GM19238 (cell line): ENCODE measurements at regions not wholly inside any gene's neighbourhood (a gene's known extent, or its start where the extent isn't known, plus 50 kb on each side); places are given as distances from the start of the nearest gene placed in this dataset.
"Not testable (repeated sequence)": the region's sequence is repeated elsewhere in the genome, so short reads cannot be mapped to it uniquely, and the experiment has no call there.

ENCODE experiments used
- DNase-seq: peaks from one replicate; pipeline ENCODE4 v3.0.0; 2011; ENCODE audit warnings: low spot score; ENCODE audit not compliant: insufficient read length

DNA sequence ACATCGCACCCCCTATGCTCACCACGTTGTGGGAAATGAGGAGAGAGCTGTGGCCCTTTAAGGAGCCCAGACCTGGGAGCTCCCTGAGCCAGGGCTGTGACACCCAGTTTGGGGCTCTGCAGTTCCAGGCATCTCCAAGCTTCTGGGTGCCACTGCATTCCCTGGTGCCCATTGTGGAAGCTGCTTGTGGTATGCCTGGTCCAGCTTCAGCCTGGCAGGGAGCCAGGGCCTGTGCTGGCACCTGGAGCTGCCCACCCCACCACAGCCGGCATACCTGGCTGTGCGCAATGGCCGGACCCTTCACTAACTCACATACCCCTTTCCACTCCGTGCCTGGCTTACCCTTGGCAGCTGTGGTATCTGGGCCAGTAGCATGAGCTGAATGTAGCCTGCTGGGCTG, 107.9 kb upstream of the OR4E1 start:
- DNase-seq, result no peak

DNA sequence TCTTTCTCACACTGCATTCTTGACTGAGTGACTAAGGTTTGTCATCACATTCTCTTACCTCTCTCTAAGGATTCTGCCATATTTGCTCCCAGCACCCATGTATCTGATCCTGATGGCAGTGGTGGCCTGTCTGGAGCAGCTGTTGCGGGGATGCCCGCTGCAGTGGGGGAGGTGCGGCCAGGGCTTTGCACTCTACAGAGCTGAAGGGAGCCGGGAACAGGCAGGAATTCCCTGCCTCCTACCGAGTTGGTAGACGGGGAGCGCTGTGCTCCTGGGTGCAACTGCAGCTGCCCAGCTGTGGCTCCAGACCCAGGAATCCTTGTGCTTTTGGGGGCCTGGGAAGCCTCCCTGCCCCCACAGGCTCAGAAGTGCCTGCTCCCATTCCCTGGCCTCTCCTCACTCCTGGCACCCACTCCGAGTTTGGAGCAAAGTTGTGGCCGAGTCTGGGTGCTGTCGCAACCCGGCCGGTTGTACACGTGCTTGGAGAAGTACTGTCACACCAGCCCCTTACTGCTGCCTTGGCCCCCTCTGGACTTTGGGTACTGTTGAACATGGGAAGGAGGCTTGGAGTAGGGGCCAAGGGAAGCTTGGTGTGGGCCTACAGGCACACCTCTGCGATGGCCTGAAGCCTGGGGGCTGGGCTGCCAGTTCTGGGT, 106.9 kb upstream of the OR4E1 start:
- DNase-seq, result no peak

DNA sequence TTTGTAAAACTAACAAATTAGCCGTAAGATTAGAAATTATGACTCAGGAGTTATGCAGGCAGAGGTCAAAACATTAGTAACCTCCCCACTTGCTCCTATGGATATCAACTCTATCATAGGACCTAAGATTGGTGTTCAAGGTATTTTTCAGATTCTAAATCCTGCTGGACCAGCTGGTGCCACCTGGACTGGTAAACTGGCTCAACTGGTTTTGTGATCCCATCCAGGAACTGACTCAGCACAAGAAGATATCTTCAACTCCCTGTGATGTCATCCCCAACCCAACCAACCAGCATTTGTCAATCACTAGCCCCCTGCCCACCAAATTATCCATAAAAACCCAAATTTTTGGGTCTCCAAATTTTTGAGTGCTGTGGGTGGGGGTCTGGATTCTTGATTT, 98.1 kb upstream of the OR4E1 start:
- DNase-seq, result no peak

DNA sequence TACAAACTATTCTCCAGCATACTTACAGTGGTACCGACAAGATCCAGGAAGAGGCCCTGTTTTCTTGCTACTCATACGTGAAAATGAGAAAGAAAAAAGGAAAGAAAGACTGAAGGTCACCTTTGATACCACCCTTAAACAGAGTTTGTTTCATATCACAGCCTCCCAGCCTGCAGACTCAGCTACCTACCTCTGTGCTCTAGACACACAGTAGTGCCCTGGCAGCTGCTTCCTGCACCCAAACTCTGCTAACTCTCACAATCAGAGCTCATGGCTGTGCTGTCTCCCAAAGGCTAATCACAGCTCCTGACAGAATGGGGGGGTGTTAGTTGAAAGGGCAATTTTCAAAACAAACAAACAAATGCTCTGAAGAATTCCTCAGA, 95.2 kb upstream of the OR4E1 start:
- DNase-seq, result no peak

DNA sequence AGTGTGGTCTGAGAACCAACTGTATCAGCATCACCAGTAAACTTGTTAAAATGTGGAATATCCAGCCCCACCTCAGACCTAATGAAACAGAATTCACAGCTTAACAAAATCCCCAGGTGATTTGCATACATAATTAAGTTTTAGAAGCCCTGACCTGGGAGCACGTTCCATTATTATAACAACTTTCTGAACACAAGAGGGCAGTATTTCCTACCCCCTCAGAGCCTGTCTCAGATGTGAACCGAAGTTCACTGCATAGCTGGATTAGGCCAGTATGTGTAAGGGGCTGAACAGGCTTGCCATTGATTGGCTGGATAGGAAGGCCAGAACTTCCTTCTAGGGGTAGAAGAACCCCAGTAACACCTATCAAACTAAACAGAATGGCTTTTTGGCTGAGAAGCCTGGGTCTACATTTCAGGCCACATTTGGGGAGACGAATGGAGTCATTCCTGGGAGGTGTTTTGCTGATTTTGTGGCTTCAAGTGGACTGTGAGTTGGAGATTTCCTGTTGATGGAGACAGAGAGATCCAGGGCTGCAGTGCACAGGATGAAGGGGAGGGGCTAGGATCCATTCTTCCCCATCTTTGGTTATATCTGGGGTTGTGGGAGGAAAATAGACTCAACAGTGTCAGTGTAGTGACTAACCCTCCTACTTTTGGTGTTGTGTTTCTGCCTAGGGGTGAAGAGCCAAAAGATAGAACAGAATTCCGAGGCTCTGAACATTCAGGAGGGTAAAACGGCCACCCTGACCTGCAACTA, 94.7 kb upstream of the OR4E1 start:
- DNase-seq, result no peak

DNA sequence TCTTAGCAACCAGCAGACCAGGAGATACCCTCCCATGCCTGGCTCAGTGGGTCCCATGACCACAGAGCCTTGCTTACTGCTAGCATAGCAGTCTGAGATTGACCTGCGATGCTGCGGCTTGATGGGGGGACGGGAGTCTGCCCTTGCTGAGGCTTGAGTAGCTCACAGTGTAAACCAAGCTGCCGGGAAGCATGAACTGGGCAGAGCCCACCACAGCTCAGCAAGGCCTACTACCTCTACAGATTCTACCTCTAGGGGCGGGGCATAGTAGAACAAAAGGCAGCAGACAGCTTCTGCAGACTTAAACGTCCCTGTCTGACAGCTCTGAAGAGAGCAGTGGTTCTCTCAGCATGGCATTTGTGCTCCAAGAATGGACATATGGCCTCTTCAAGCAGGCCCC, 86.7 kb upstream of the OR4E1 start:
- not testable (repeated sequence) for DNase-seq

DNA sequence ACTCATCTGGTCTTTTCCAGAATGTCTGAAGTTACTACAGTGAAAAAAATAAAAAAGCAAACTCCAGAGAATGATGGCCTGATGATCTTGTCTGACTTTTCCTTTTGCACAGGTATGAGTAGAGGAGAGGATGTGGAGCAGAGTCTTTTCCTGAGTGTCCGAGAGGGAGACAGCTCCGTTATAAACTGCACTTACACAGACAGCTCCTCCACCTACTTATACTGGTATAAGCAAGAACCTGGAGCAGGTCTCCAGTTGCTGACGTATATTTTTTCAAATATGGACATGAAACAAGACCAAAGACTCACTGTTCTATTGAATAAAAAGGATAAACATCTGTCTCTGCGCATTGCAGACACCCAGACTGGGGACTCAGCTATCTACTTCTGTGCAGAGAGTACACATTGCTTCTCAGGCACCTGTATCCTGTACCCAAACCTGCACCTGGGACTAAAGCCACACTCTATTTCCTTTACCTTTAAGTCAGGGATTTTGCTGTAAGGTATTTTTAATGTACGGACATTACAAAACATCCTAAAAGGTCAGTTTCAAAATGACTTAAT, 75.8 kb upstream of the OR4E1 start:
- DNase-seq, result no peak

DNA sequence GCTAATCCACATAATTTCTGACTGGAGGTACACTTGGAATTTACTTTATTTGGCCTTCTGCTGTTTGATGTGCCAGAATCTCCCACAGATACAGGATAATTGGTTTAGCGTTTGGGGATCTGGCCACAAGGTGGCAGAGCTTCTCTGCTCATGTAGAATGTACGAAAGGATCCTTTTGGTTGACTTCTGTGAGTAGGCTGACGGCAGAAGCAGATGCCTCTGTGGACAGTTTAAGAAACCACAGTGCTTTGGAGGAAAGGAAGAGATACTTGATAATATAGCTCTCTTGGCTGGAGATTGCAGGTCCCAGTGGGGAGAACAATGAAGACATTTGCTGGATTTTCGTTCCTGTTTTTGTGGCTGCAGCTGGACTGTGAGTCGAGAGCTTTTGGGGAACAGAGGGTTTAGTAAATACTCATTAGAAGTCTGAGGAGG, 75.3 kb upstream of the OR4E1 start:
- no peak for DNase-seq

DNA sequence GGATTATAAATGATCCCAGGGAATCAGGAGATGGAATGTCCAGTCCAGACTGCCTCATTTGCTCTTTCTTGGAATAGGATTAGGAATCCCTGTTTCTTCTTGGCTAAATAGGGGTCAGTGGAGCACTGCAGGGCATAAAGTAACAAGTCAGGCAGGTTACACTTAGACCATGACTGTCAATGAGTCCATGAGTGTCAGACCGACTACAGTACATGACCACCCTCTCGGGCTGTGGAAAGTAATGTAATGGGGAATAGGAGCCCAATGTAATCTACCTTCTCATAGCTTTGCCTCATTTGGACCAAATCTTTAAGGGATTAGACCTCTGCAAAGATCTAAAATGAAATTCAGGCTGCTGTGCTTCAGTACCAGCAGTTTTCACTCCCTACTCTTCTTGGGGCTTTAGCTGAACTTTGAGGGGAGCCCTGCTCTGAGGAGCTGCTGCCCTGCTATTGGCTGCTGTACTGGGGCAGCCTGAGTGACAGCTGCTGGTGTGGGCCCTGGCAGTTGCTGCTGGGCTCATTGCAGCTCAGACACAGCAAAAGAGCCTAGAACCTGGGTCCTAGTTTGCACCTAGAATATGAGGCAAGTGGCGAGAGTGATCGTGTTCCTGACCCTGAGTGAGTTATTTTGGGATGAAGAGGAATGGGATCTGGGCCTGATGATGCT, 62.2 kb upstream of the OR4E1 start:
- no peak for DNase-seq

DNA sequence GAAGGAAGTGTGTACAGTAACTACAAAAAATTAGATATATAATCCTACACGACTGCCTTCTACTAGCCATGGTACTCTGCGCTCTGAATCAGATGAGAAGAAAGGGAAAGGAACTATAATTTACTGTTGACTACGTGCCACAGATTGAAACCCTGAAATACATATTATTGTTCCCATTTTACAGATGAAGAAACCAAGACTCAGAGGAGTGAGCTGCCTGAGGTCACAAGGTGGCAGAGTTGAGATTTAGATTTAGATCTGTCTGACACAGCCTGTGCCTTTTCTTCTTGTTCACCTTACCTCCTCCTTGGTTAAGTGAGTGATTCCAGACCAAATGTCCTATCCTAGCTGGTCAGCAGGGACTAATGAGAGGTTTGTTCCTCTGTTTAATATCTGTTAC, 61.6 kb upstream of the OR4E1 start:
- DNase-seq, result no peak

DNA sequence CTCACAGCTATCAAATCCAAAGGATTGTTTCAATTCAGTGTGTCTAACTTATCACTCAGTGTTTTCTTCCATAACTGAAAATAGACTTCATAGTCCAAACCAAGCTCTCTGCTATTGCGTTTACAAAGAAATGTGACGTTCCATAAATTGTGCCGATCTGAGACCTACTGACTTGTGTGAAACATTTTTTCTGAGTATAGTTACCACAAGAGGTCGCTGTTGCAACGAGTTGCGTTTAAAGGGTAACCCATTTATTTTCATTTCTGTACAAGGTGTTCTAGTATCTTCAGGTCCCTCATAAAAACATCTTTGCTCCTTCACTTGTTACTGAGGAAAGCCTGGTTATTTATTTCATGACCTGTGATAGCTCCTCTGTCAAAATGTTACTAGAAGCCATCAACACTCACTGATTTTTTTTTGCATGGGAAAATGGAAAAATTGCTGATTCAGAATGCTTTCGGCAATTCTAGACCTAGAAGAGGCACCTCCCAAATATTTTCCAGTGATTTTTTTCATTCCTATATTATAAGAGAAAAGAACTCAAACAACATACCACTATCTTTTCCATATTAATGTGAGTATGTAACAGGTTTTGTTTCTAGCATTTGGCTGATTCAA, 60.9 kb upstream of the OR4E1 start:
- DNase-seq, result peak; percentile 1

DNA sequence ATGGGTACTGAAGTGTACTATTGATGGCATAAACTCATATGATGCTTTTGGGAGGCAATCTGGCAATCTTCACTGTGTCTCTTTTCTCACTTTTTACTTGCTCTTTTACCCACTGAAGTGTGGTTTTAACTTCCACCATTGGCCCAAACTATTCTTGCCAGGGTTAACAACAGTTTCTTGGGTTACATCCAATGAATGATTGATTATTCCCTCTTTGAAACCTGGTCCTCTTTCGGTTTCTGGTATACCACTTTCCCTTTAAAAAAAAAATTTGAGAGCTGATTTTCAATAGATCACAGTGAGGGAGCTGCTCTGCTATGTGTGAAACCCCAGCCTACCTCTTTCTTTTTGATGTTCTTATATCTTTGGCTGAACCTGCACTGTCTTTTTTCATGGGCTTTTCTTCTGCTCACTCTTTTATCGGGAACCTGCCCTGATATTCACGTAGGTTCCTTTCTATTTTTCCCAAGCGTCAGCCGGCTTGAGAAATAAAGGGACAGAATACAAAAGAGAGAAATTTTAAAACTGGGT, 56.1 kb upstream of the OR4E1 start:
- no peak for DNase-seq

DNA sequence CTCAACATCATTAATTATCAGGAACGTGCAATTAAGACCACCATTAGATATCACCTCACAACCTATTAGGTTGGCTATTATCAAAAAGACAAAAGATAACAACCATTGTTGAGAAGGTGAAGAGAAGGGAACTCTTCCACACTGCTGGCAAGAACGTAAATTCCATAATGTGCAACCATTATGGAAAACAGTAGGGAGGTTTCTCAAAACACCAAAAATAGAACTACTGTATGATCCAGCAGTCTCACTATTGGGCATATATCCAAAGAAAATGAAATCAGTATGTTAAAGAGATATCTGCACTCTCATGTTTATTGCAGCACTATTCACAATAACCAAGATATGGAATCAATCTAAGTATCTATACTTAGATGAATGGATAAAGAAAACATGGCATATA, 51.6 kb upstream of the OR4E1 start:
- no peak for DNase-seq

DNA sequence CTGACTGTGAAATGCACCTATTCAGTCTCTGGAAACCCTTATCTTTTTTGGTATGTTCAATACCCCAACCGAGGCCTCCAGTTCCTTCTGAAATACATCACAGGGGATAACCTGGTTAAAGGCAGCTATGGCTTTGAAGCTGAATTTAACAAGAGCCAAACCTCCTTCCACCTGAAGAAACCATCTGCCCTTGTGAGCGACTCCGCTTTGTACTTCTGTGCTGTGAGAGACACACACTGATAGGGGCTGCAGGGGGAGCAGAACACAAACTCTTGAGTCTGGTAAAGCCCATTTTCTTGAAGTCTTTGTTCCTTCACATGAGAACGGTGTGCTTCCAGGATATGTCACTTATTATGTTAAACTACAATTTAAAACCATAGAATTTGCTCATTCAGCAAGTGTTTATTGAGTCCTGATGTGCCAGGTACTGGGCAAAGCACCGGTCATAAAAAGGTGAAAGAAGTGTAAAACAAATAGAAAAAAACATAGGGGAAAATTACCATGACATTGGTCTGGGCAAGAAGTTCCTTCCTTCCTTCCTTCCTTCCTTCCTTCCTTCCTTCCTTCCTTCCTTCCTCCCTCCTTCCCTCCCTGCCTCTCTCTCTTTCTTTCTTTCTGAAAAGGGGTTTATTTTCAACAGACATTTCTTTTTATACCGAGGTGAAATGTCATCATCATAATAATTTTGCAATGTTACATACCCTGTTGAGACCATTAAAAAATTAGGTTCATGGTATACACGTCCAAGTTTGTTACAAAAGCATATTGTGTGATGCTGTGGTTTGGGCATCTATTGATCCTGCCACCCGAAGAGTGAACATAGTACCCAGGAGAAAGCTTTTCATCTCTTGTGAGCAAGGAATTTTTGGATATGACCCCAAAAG, 50.7 kb upstream of the OR4E1 start:
- no peak for DNase-seq

DNA sequence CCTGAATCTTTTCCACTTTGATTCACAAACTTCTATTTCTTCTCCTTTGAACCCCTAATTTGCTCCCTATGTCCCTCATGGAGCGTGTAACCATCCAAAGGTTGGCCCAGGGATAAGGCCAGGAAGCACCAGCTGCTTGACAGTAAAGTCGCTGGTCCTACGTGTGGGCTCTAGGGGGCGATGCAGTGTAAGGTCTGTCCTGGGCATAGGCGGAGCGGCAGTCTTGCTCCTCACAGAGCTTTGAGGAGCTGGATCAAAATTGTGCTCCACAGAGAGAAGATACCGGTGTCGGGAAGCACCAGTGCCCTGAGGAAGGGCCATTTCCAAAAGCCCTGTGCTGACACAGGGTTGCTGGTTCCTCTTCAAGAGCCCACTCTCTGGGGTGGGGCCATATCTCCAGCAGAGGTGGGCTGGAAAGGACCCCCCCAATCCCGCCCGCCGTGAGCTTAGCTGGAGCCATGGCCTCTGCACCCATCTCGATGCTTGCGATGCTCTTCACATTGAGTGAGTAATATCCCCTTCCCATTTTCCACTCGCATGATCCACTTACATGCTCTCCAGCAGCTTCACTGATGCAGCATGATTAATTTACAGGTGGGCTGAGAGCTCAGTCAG, 49.9 kb upstream of the OR4E1 start:
- no peak for DNase-seq
